ENCODE measurements at regions not wholly inside any gene's neighbourhood (a gene's known extent, or its start where the extent isn't known, plus 50 kb on each side); places are given as distances from the start of the nearest gene placed in this dataset.

DNA sequence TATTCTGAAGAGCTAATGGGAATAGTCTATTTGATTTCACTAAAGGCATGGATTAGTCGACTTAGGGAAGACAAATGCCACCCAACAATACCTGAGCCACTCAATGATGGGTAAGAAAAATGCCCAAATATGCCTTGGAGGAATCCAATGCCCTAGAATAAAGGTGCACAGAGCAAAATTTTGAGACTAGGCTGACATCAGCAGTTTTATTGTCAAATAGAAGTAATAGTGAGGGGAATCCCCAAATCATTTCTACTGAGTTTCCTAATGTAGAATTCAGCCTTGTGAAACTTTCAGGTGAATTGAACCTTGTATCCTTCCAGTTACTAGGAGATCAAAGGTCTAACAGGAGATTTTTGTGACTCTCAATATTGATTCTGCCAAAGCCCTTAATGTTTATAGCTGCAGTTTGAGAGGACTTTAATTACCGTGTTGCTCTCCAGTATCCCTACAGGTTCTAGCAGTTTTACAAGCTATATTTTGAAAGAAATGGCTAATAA, 50.8 kb upstream of the THSD7B start:
- Histone ChIP-seq H2AFZ (ENCODE audit: low read length) (no peak overlapping the region), H3K9me3 (ENCODE audit: control insufficient read depth, low read depth, low read length) (no peaks in the 10 kb centered on the region), H3K56ac (ENCODE audit: insufficient read length, low read depth, low read length) (no peak overlapping the region), H3K18ac (ENCODE audit: insufficient read length, low read depth, low read length) (no peak overlapping the region), H3K79me1 (ENCODE audit: insufficient read depth, low read depth, low read length, poor library complexity, severe bottlenecking) (no peaks in the 10 kb centered on the region), H2BK120ac (ENCODE audit: low read depth, low read length, poor library complexity, severe bottlenecking) (no peak overlapping the region), H2AK5ac (ENCODE audit: insufficient read length, low read length) (no peak overlapping the region), H3T11ph (ENCODE audit: low read length) (no peak overlapping the region), H2BK12ac (ENCODE audit: insufficient read length, low read depth, low read length) (no peak overlapping the region), H4K20me1 (ENCODE audit: control insufficient read depth, insufficient read depth, insufficient read length) (no peaks in the 10 kb centered on the region), H2BK20ac (ENCODE audit: low read depth, low read length, poor library complexity, severe bottlenecking) (no peak overlapping the region), H2BK5ac (ENCODE audit: insufficient read length, low read length) (no peak overlapping the region), H3K4me2 (ENCODE audit: insufficient read depth, insufficient read length, low read length) (no peak overlapping the region), H4K5ac (ENCODE audit: insufficient read length, low read depth, low read length) (no peak overlapping the region), H3K79me2 (ENCODE audit: insufficient read depth, low read length) (no peaks in the 10 kb centered on the region), H2BK15ac (ENCODE audit: low read depth, low read length) (no peak overlapping the region), H3K23ac (ENCODE audit: insufficient read length, low read depth, low read length) (no peak overlapping the region), H4K91ac (ENCODE audit: insufficient read length, low read depth, low read length) (no peak overlapping the region), H3K23me2 (ENCODE audit: insufficient read length, low read depth, low read length, poor library complexity, severe bottlenecking) (no peaks in the 10 kb centered on the region), H3K27me3 (ENCODE audit: insufficient read depth, low read length) (no peaks in the 10 kb centered on the region), H4K8ac (replicated peaks; ENCODE audit: insufficient read length, low read depth, low read length) (no peak overlapping the region), H3K4me1 (ENCODE audit: insufficient read depth, low read length) (no peaks in the 10 kb centered on the region), H3K9ac (ENCODE audit: extremely low read depth, insufficient read length, low read length) (no peak overlapping the region), H3K27ac (ENCODE audit: insufficient read length, low read depth, low read length) (no peak overlapping the region), H3K14ac (ENCODE audit: insufficient read depth, low read length) (no peak overlapping the region), H3K4ac (ENCODE audit: low read depth, low read length) (no peak overlapping the region)
- TF ChIP-seq, protein P1, sequence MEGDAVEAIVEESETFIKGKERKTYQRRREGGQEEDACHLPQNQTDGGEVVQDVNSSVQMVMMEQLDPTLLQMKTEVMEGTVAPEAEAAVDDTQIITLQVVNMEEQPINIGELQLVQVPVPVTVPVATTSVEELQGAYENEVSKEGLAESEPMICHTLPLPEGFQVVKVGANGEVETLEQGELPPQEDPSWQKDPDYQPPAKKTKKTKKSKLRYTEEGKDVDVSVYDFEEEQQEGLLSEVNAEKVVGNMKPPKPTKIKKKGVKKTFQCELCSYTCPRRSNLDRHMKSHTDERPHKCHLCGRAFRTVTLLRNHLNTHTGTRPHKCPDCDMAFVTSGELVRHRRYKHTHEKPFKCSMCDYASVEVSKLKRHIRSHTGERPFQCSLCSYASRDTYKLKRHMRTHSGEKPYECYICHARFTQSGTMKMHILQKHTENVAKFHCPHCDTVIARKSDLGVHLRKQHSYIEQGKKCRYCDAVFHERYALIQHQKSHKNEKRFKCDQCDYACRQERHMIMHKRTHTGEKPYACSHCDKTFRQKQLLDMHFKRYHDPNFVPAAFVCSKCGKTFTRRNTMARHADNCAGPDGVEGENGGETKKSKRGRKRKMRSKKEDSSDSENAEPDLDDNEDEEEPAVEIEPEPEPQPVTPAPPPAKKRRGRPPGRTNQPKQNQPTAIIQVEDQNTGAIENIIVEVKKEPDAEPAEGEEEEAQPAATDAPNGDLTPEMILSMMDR (conservative IDR thresholded peaks at IDR 0.05): no peak
- WGBS (ENCODE audit: extremely low coverage, insufficient read length, low lambda C conversion rate): no CpG with 5 or more reads among the region's 2 CpGs
- H3K4me1 Mint-ChIP-seq: no peaks in the 10 kb centered on the region
- no peak overlapping the region for H3K27ac Mint-ChIP-seq
- H3K36me3 Mint-ChIP-seq (ENCODE audit: insufficient read depth in 1 of 3, low read depth in 3 of 3): no peaks in the 10 kb centered on the region
- H3K4me3 Mint-ChIP-seq: no peak overlapping the region
- H3K9me3 Mint-ChIP-seq: no peaks in the 10 kb centered on the region; a peak in 1 of 5 replicates
- no peak for DNase-seq
- H3K27me3 Mint-ChIP-seq (ENCODE audit: low read depth): peaks cover 3% of the 10 kb centered on the region
